Activated CD4-positive, alpha-beta T cell treated with anti-CD3 and anti-CD28 coated beads for 36 hours (primary cell): ENCODE measurements at regions not wholly inside any gene's neighbourhood (a gene's known extent, or its start where the extent isn't known, plus 50 kb on each side); places are given as distances from the start of the nearest gene placed in this dataset.
A peak's percentile ranks its signal among the peaks of the same experiment; 100 is the strongest.

Experiments
- ATAC-seq: fragments of 200-7000 bp; cut with Tn5 transposase; one replicate; pipeline ENCODE4 v1.10.0; 2021; ENCODE audit warnings: mild to moderate bottlenecking, moderate library complexity
- CTCF ChIA-PET: fragments of 350-600 bp; sonication (Branson Sonifier 250); formaldehyde crosslinking; loops from one replicate; lab custom pipeline; 2021; ENCODE audit warnings: antibody characterized with exemption; lab: Charles Lee
- POLR2A ChIA-PET: fragments of 350-600 bp; sonication (Branson Sonifier 250); formaldehyde crosslinking; loops from one replicate; lab custom pipeline; 2021; ENCODE audit warnings: antibody characterized with exemption, inconsistent platforms; lab: Charles Lee
- DNase-seq: peaks from one replicate; pipeline ENCODE4 v3.0.0-alpha.2; 2020
- H3K27ac Mint-ChIP-seq: one replicate; pipeline ENCODE4 v1.8.0; 2021; ENCODE audit warnings: mixed read lengths
- H3K27me3 Mint-ChIP-seq: one replicate; pipeline ENCODE4 v1.8.0; 2021; ENCODE audit warnings: mixed read lengths
- H3K36me3 Mint-ChIP-seq: one replicate; pipeline ENCODE4 v1.8.0; 2021; ENCODE audit warnings: low read depth, mixed read lengths
- H3K4me1 Mint-ChIP-seq: one replicate; pipeline ENCODE4 v1.8.0; 2021; ENCODE audit warnings: mixed read lengths
- H3K4me3 Mint-ChIP-seq: one replicate; pipeline ENCODE4 v1.8.0; 2021; ENCODE audit warnings: mild to moderate bottlenecking, moderate library complexity, mixed read lengths
- H3K9me3 Mint-ChIP-seq: one replicate; pipeline ENCODE4 v1.8.0; 2021; ENCODE audit warnings: low read depth, mixed read lengths
- intact Hi-C, 2 experiments: fragments of 100-400 bp; cut with DNase I in 1 of 2; cut with micrococcal nuclease in 1 of 2; formaldehyde crosslinking; loops; one replicate each; pipeline versions ENCODE4 v1.14.2 to v1.15.1; 2022 to 2024; cut with DNase I, micrococcal nuclease

- no peak overlapping the region for H3K27ac Mint-ChIP-seq
- intact Hi-C loops: no loop called here
- no peaks in the 10 kb centered on the region for H3K36me3 Mint-ChIP-seq
- POLR2A ChIA-PET: no interaction called here
- no peaks in the 10 kb centered on the region for H3K4me1 Mint-ChIP-seq
- no peak for DNase-seq
- ATAC-seq: no peak
- H3K27me3 Mint-ChIP-seq: peaks cover 5% of the 10 kb centered on the region
- peaks cover 5% of the 10 kb centered on the region for H3K9me3 Mint-ChIP-seq
- H3K4me3 Mint-ChIP-seq: no peak overlapping the region
- CTCF ChIA-PET: interaction anchor here (0.7 kb wide), 1 partner anchor 60 kb away, joined by 3 read pairs; no protein-coding TSS in a partner anchor
These were observed 117.8 kb upstream of the PTCH1 start for GRCh38 chr9:95634536-95634935.

GRCh38 chr9:95634114-95634513 lies 117.3 kb upstream of the PTCH1 start:
- Mint-ChIP-seq H3K4me1 (no peaks in the 10 kb centered on the region), H3K9me3 (peaks cover 5% of the 10 kb centered on the region), H3K36me3 (no peaks in the 10 kb centered on the region), H3K27ac (no peak overlapping the region), H3K27me3 (peaks cover 5% of the 10 kb centered on the region), H3K4me3 (no peak overlapping the region)
- intact Hi-C loops: no loop called here
- ChIA-PET POLR2A (no interaction called here), CTCF (interaction anchor here (0.7 kb wide), 1 partner anchor 61 kb away, joined by 3 read pairs; no protein-coding TSS in a partner anchor)
- DNase-seq (no peak), ATAC-seq (no peak)

- ChIA-PET POLR2A (no interaction called here), CTCF (no interaction called here)
- Mint-ChIP-seq H3K4me3 (no peak overlapping the region), H3K4me1 (peaks cover 19% of the 10 kb centered on the region), H3K27ac (no peak overlapping the region), H3K36me3 (peaks cover 4% of the 10 kb centered on the region), H3K27me3 (peaks cover 6% of the 10 kb centered on the region), H3K9me3 (peaks cover 8% of the 10 kb centered on the region)
- DNase-seq: no peak
- intact Hi-C loops: no loop called here
- ATAC-seq: no peak
These were observed 112.8 kb upstream of the PTCH1 start for GRCh38 chr9:95629585-95629984.

GRCh38 chr9:95627802-95628201 lies 111.0 kb upstream of the PTCH1 start:
- DNase-seq: no peak
- Mint-ChIP-seq H3K4me3 (no peak overlapping the region), H3K27ac (peak overlapping the region; percentile 91), H3K27me3 (peaks cover 6% of the 10 kb centered on the region), H3K36me3 (peaks cover 4% of the 10 kb centered on the region), H3K4me1 (peaks cover 19% of the 10 kb centered on the region), H3K9me3 (peaks cover 8% of the 10 kb centered on the region)
- no peak for ATAC-seq
- ChIA-PET POLR2A (no interaction called here), CTCF (interaction anchor here (0.7 kb wide), 1 partner anchor 38 kb away, joined by 3 read pairs; no protein-coding TSS in a partner anchor)
- intact Hi-C loops: loop anchor here in 1 of 2 experiments (1.0 kb wide), 2 partner anchors 96 to 247 kb away; partner anchors contain the start of gene ERCC6L2

GRCh38 chr9:95626885-95627558 lies 110.3 kb upstream of the PTCH1 start:
- ChIA-PET CTCF (interaction anchor here (0.6 to 1.2 kb wide), 2 partner anchors 15 to 999 kb away, joined by 3 to 4 read pairs; no protein-coding TSS in a partner anchor), POLR2A (no interaction called here)
- no peak overlapping the region for H3K4me3 Mint-ChIP-seq
- peaks cover 4% of the 10 kb centered on the region for H3K36me3 Mint-ChIP-seq
- H3K27me3 Mint-ChIP-seq: peaks cover 6% of the 10 kb centered on the region
- intact Hi-C loops: loop anchor here in 1 of 2 experiments (1.0 kb wide), 2 partner anchors 97 to 248 kb away; partner anchors contain the start of gene ERCC6L2
- ATAC-seq (peak; percentile 98), DNase-seq (peak; percentile 86)
- peaks cover 19% of the 10 kb centered on the region for H3K4me1 Mint-ChIP-seq
- H3K9me3 Mint-ChIP-seq: peaks cover 8% of the 10 kb centered on the region
- H3K27ac Mint-ChIP-seq: peak overlapping the region; percentile 91

GRCh38 chr9:95626341-95626740 lies 109.6 kb upstream of the PTCH1 start:
- ChIA-PET CTCF (interaction anchor here (1.2 kb wide), 1 partner anchor 14 kb away, joined by 3 read pairs; no protein-coding TSS in a partner anchor), POLR2A (no interaction called here)
- Mint-ChIP-seq H3K4me3 (no peak overlapping the region), H3K9me3 (peaks cover 8% of the 10 kb centered on the region), H3K36me3 (peaks cover 4% of the 10 kb centered on the region), H3K27me3 (peaks cover 6% of the 10 kb centered on the region), H3K27ac (no peak overlapping the region), H3K4me1 (peaks cover 19% of the 10 kb centered on the region)
- DNase-seq (no peak), ATAC-seq (no peak)
- intact Hi-C loops: no loop called here

- Mint-ChIP-seq H3K9me3 (peaks cover 8% of the 10 kb centered on the region), H3K36me3 (peaks cover 4% of the 10 kb centered on the region), H3K27me3 (peaks cover 6% of the 10 kb centered on the region), H3K4me1 (peaks cover 19% of the 10 kb centered on the region), H3K27ac (no peak overlapping the region), H3K4me3 (no peak overlapping the region)
- ChIA-PET CTCF (no interaction called here), POLR2A (interaction anchor here (0.7 kb wide), 1 partner anchor 249 kb away, joined by 8 read pairs; no protein-coding TSS in a partner anchor)
- intact Hi-C loops: no loop called here
- no peak for ATAC-seq
- DNase-seq: no peak
These were observed 106.9 kb upstream of the PTCH1 start for GRCh38 chr9:95623640-95624039.

GRCh38 chr9:95620722-95621121 lies 104.0 kb upstream of the PTCH1 start:
- CTCF ChIA-PET: no interaction called here
- intact Hi-C loops: no loop called here
- Mint-ChIP-seq H3K4me1 (no peaks in the 10 kb centered on the region), H3K27me3 (peaks cover 5% of the 10 kb centered on the region), H3K27ac (no peak overlapping the region), H3K4me3 (no peak overlapping the region), H3K36me3 (no peaks in the 10 kb centered on the region), H3K9me3 (peaks cover 2% of the 10 kb centered on the region)
- POLR2A ChIA-PET: no interaction called here
- DNase-seq (no peak), ATAC-seq (no peak)

GRCh38 chr9:95620314-95620713 lies 103.5 kb upstream of the PTCH1 start:
- Mint-ChIP-seq H3K4me1 (no peaks in the 10 kb centered on the region), H3K36me3 (no peaks in the 10 kb centered on the region), H3K9me3 (peaks cover 2% of the 10 kb centered on the region), H3K4me3 (no peak overlapping the region), H3K27me3 (peaks cover 6% of the 10 kb centered on the region), H3K27ac (no peak overlapping the region)
- intact Hi-C loops: no loop called here
- DNase-seq: no peak
- CTCF ChIA-PET: no interaction called here
- POLR2A ChIA-PET: no interaction called here
- ATAC-seq: no peak

- DNase-seq: no peak
- no peaks in the 10 kb centered on the region for H3K4me1 Mint-ChIP-seq
- H3K4me3 Mint-ChIP-seq: no peak overlapping the region
- H3K27ac Mint-ChIP-seq: no peak overlapping the region
- intact Hi-C loops: no loop called here
- no peaks in the 10 kb centered on the region for H3K9me3 Mint-ChIP-seq
- POLR2A ChIA-PET: no interaction called here
- no peak for ATAC-seq
- peaks cover 4% of the 10 kb centered on the region for H3K27me3 Mint-ChIP-seq
- CTCF ChIA-PET: no interaction called here
- H3K36me3 Mint-ChIP-seq: no peaks in the 10 kb centered on the region
These were observed 98.5 kb upstream of the PTCH1 start for GRCh38 chr9:95615246-95615645.

GRCh38 chr9:95613670-95614069 lies 96.9 kb upstream of the PTCH1 start:
- H3K36me3 Mint-ChIP-seq: no peaks in the 10 kb centered on the region
- intact Hi-C loops: no loop called here
- no peak for DNase-seq
- no peak overlapping the region for H3K4me3 Mint-ChIP-seq
- CTCF ChIA-PET: no interaction called here
- peaks cover 4% of the 10 kb centered on the region for H3K27me3 Mint-ChIP-seq
- no peak for ATAC-seq
- POLR2A ChIA-PET: no interaction called here
- H3K4me1 Mint-ChIP-seq: no peaks in the 10 kb centered on the region
- no peaks in the 10 kb centered on the region for H3K9me3 Mint-ChIP-seq
- no peak overlapping the region for H3K27ac Mint-ChIP-seq

- no peaks in the 10 kb centered on the region for H3K4me1 Mint-ChIP-seq
- H3K27me3 Mint-ChIP-seq: peaks cover 4% of the 10 kb centered on the region
- intact Hi-C loops: no loop called here
- H3K36me3 Mint-ChIP-seq: no peaks in the 10 kb centered on the region
- ATAC-seq (no peak), DNase-seq (no peak)
- no peak overlapping the region for H3K4me3 Mint-ChIP-seq
- ChIA-PET POLR2A (no interaction called here), CTCF (interaction anchor here (1.2 kb wide), 1 partner anchor 15 kb away, joined by 3 read pairs; no protein-coding TSS in a partner anchor)
- H3K9me3 Mint-ChIP-seq: no peaks in the 10 kb centered on the region
- no peak overlapping the region for H3K27ac Mint-ChIP-seq
These were observed 94.6 kb upstream of the PTCH1 start for GRCh38 chr9:95611354-95611753.
